HK-2 (cell line): ENCODE measurements at regions not wholly inside any gene's neighbourhood (a gene's known extent, or its start where the extent isn't known, plus 50 kb on each side); places are given as distances from the start of the nearest gene placed in this dataset.
"Not testable (repeated sequence)": the region's sequence is repeated elsewhere in the genome, so short reads cannot be mapped to it uniquely, and the experiment has no call there.

Experiments used
- DNase-seq: peaks from one replicate; pipeline ENCODE4 v3.0.0-alpha.2; 2018; ENCODE audit not compliant: unreplicated experiment

DNA sequence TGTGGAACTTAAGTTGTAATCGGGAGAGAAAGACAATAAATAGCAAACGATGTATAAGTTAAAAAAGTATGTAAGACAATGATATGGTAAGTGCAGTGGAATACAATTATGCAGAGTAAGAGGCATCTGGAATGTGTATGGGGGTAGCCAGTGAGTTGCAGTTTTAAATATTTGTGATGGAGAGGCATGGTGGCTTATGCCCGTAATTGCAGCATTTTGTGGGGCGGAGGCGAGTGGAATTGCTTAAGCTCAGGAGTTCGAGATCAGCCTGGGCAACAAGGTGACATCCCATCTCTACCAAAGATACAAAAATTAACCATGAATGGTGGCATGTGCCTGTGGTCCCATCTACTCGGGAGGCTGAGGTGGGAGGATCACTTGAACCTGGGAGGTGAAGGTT lies 52.5 kb upstream of the WDFY3 start:
- DNase-seq, result no peak

DNA sequence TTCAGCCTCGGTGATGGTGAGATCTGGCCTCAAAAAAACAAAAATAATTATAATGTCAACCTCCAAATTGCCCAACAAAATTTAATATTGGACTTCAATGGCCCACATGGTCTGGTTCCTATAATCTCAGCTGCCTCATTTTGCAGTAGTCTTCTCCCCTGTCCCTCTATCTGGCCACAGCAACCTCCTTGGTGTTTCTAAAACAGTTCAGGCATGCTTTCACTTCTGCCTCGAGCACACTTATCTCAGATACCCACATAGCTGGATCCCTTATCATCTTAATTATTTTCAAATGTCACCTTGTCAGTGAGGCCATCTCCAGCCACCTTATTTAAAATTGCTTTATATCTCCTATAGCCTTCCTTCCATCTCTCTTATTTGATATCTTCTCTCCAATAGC lies 52.9 kb upstream of the WDFY3 start:
- DNase-seq, result no peak

DNA sequence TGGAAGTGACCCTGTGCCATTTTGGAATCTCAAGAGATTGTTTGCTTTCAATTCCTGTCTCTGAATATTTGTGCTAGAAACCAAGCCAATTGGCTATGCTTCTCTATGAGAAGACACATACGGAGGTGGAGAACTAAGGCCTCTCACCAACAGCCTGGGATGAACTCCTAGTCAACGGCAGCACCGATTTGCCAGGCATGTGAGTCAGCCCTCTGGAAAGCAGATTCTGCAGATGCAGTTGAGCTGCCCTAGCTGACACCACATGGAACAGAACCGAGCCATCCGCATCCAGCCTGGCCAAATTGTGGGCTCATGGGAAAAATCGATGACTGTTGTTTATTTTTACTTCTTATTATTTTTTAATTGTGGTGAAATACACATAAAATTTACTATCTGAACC lies 58.2 kb upstream of the WDFY3 start:
- no peak for DNase-seq

GRCh38 chr4:85028910-85029309 lies 62.4 kb upstream of the WDFY3 start:
- DNase-seq, result no peak

- no peak for DNase-seq
Observed at GRCh38 chr4:85029453-85029852, 63.0 kb upstream of the WDFY3 start.

DNA sequence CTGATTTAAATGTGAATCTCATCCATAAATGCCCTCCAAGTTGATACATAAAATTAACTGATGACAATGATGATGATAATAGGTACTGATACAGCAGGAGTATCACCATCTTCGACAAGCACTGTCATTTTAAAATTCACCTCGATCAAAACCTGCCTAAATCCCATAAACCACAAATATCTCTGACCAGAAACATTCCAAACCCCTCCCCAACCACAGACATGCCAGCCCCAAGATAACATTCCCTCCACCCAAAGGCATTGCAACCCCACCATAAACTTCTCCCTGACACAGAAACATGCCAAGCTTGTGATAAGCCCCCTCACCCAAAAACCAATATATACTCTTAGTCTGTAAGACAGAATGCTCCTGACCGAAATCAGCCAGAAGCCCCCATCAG lies 63.7 kb upstream of the WDFY3 start:
- DNase-seq, result no peak

DNA sequence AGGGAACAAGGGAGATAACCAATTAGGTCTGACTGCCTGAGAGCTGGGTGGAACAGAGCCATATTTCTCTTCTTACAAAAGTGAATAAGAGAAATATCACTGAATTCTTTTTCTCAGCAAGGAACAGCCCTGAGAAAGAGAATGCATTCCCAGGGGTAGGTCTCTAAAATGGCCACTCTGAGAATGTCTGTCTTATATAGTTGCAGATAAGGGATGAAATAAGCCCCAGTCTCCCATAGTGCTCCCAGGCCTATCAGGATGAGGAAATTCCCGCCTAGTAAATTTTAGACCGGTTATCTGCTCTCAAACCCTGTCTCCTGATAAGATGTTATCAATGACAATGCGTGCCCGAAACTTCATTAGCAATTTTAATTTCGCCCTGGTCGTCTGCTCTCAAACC lies 67.3 kb upstream of the WDFY3 start:
- not testable (repeated sequence) for DNase-seq

DNA sequence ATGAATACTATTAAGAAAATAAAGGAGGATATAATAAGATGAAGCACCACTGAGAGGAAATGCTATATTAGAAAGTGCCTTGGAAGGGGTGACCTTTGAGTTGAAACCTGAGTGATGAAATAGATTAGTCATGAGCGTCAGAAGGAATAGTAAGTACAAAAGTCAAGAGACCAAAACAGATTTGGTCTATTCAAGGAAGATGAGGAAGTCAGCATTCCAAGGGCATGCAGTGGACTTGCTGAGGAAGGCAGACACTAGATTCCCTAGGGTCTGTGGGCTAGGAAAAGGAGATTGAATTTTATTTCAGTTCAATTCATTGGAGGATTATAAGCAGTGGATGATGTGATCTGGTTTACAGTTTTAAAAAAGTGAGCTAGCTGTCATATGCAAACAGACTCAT lies 73.0 kb upstream of the WDFY3 start:
- DNase-seq, result no peak

GRCh38 chr4:85043812-85044496 lies 77.5 kb upstream of the WDFY3 start:
- DNase-seq, result not testable (repeated sequence)

- DNase-seq, result no peak
Observed at GRCh38 chr4:85050736-85051135, 84.2 kb upstream of the WDFY3 start.

- no peak for DNase-seq
Observed at GRCh38 chr4:85051526-85051925, 85.0 kb upstream of the WDFY3 start.

DNA sequence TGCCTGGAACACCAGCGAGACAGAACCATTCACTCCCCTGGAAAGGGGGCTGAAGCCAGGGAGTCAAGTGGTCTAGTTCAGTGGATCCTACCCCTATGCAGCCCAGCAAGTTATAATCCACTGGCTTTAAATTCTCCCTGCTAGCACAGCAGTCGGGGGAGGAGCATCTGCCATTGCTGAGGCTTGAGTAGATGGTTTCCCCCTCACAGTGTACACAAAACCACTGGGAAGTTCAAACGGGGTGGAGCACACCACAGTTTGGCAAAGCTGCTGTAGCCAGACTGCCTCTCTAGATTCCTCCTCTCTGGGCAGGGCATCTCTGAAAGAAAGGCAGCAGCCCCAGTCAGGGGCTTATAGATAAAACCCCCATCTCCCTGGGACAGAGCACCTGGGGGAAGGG lies 88.4 kb upstream of the WDFY3 start:
- DNase-seq, result not testable (repeated sequence)

GRCh38 chr4:85058551-85058950 lies 92.1 kb upstream of the WDFY3 start:
- DNase-seq, result no peak

GRCh38 chr4:85061974-85062373 lies 95.5 kb upstream of the WDFY3 start:
- DNase-seq, result no peak

GRCh38 chr4:85062466-85062865 lies 96.0 kb upstream of the WDFY3 start:
- no peak for DNase-seq

- DNase-seq, result no peak
Observed at GRCh38 chr4:85067342-85067741, 100.9 kb upstream of the WDFY3 start.

- DNase-seq, result no peak
Observed at GRCh38 chr4:85078016-85078415, 111.5 kb upstream of the WDFY3 start.

DNA sequence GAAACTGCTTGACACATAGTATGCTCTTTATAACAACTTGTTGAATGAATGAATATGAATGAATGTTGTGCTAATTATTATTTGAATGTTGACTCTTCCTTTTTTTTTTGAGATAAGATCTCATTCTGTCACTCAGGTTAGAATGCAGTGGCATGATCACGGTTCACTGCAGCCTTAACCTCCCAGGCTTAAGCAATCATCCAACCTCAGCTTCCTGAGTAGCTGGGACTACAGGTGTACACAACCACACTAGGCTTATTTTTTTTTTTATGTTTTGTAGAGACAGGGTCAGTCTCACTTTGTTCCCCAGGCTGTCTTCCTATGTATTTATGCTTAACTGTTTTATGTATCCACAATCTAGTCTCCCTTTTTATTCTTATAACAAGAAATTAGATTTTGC lies 114.7 kb upstream of the WDFY3 start:
- no peak for DNase-seq

- peak; percentile 5 for DNase-seq
Observed at GRCh38 chr4:85084371-85085094, 118.0 kb upstream of the WDFY3 start.

- no peak for DNase-seq
Observed at GRCh38 chr4:85086721-85087120, 120.2 kb upstream of the WDFY3 start.

GRCh38 chr4:85092536-85092935 lies 126.0 kb upstream of the WDFY3 start:
- DNase-seq, result no peak

GRCh38 chr4:85092943-85093342 lies 126.5 kb upstream of the WDFY3 start:
- DNase-seq, result no peak

GRCh38 chr4:85094735-85095134 lies 128.2 kb upstream of the WDFY3 start:
- no peak for DNase-seq

GRCh38 chr4:85102606-85103005 lies 136.1 kb upstream of the WDFY3 start:
- DNase-seq, result no peak
